Duodenal mucosa (tissue), 2 donors: ENCODE measurements at regions not wholly inside any gene's neighbourhood (a gene's known extent, or its start where the extent isn't known, plus 50 kb on each side); places are given as distances from the start of the nearest gene placed in this dataset.

Experiments used
- H3K27ac ChIP-seq: one replicate; pipeline ENCODE4 v1.7.0; 2013; ENCODE audit warnings: low read depth, low read length
- H3K27me3 ChIP-seq, 2 donors: one replicate each; pipeline ENCODE4 v1.7.0; 2013; ENCODE audit warnings: low read length in 2 of 2, control low read depth in 1 of 2; ENCODE audit not compliant: insufficient read depth in 2 of 2, control insufficient read depth in 1 of 2
- H3K36me3 ChIP-seq, 2 donors: one replicate each; pipeline ENCODE4 v1.7.0; 2013; ENCODE audit warnings: low read length in 2 of 2, control low read depth in 1 of 2; ENCODE audit not compliant: insufficient read depth in 2 of 2, control insufficient read depth in 1 of 2
- H3K4me1 ChIP-seq, 2 donors: one replicate each; pipeline ENCODE4 v1.7.0; 2013; ENCODE audit warnings: low read length in 2 of 2, control low read depth in 1 of 2; ENCODE audit not compliant: insufficient read depth in 2 of 2, control insufficient read depth in 1 of 2
- H3K4me3 ChIP-seq, 2 donors: one replicate each; pipeline ENCODE4 v1.7.0; 2013; ENCODE audit warnings: low read length in 2 of 2, low read depth in 1 of 2
- H3K9ac ChIP-seq, 2 donors: one replicate each; pipeline ENCODE4 v1.7.0; 2013; ENCODE audit warnings: low read length in 2 of 2, low read depth in 1 of 2
- H3K9me3 ChIP-seq, 2 donors: one replicate each; pipeline ENCODE4 v1.7.0; 2013; ENCODE audit warnings: low read length in 2 of 2, control low read depth in 1 of 2; ENCODE audit not compliant: control insufficient read depth in 1 of 2

DNA sequence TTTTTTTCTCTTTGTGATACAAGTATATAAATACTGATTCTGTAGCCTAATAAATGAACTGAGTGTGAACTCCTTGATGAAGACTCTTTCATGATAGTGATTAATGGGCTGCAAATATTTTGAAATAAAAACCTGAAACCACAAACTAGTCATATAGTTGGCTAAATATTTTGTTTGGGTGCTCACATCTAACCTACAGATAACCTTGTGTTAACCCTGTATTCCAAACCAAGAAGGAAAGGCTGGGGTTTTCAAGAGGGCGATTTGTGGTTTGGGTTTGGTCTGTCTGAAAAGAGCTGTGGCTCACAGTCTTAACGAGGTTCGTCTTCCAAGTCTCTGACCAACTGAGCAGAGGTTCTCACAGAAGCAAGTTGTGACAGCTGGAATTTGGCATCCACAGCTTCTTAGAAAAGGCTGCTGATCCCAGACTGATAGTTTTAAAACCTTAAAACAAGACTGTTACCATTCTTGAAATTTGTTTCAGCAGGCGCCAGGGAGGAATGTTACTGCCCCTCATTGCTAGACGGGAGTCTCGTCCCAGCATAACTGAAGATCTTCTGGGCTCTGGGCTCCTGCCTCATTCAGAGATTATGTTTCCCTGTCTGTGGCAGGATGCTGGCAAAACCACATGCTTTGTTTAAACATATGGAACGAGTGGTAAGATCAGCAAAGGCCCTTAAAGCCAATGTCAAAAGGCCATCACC is 736.4 kb upstream of the MARCKS start:
- Histone ChIP-seq H3K4me1 (no peaks in the 10 kb centered on the region), H3K4me3 (no peak overlapping the region), H3K27me3 (no peaks in the 10 kb centered on the region), H3K27ac (no peak overlapping the region), H3K36me3 (no peaks in the 10 kb centered on the region), H3K9ac (no peak overlapping the region), H3K9me3 (no peaks in the 10 kb centered on the region)

GRCh38 chr6:113121571-113121970 is 735.6 kb upstream of the MARCKS start:
- Histone ChIP-seq H3K27ac (no peak overlapping the region), H3K36me3 (no peaks in the 10 kb centered on the region), H3K27me3 (no peaks in the 10 kb centered on the region), H3K9ac (no peak overlapping the region), H3K4me3 (no peak overlapping the region), H3K4me1 (no peaks in the 10 kb centered on the region), H3K9me3 (no peaks in the 10 kb centered on the region)

GRCh38 chr6:113122060-113122459 is 735.1 kb upstream of the MARCKS start:
- H3K27ac ChIP-seq: no peak overlapping the region
- H3K36me3 ChIP-seq: no peaks in the 10 kb centered on the region
- H3K4me1 ChIP-seq: no peaks in the 10 kb centered on the region
- H3K9ac ChIP-seq: no peak overlapping the region
- H3K27me3 ChIP-seq: no peaks in the 10 kb centered on the region
- H3K4me3 ChIP-seq: no peak overlapping the region
- H3K9me3 ChIP-seq: no peaks in the 10 kb centered on the region

GRCh38 chr6:113125626-113126025 is 731.5 kb upstream of the MARCKS start:
- H3K4me1 ChIP-seq: no peaks in the 10 kb centered on the region
- no peaks in the 10 kb centered on the region for H3K27me3 ChIP-seq
- no peak overlapping the region for H3K4me3 ChIP-seq
- H3K9ac ChIP-seq: no peak overlapping the region
- no peaks in the 10 kb centered on the region for H3K9me3 ChIP-seq
- H3K27ac ChIP-seq: no peak overlapping the region
- H3K36me3 ChIP-seq: no peaks in the 10 kb centered on the region

GRCh38 chr6:113127786-113128419 is 729.2 kb upstream of the MARCKS start:
- no peaks in the 10 kb centered on the region for H3K4me1 ChIP-seq
- no peak overlapping the region for H3K9ac ChIP-seq
- no peak overlapping the region for H3K27ac ChIP-seq
- no peaks in the 10 kb centered on the region for H3K27me3 ChIP-seq
- no peak overlapping the region for H3K4me3 ChIP-seq
- H3K9me3 ChIP-seq: no peaks in the 10 kb centered on the region
- no peaks in the 10 kb centered on the region for H3K36me3 ChIP-seq

GRCh38 chr6:113128661-113129060 is 728.5 kb upstream of the MARCKS start:
- no peaks in the 10 kb centered on the region for H3K36me3 ChIP-seq
- no peak overlapping the region for H3K4me3 ChIP-seq
- no peaks in the 10 kb centered on the region for H3K9me3 ChIP-seq
- H3K27ac ChIP-seq: no peak overlapping the region
- no peaks in the 10 kb centered on the region for H3K4me1 ChIP-seq
- H3K9ac ChIP-seq: no peak overlapping the region
- no peaks in the 10 kb centered on the region for H3K27me3 ChIP-seq

- Histone ChIP-seq H3K27ac (no peak overlapping the region), H3K4me3 (no peak overlapping the region), H3K27me3 (no peaks in the 10 kb centered on the region), H3K4me1 (no peaks in the 10 kb centered on the region), H3K9ac (no peak overlapping the region), H3K36me3 (no peaks in the 10 kb centered on the region), H3K9me3 (no peaks in the 10 kb centered on the region)
Observed at GRCh38 chr6:113129991-113130390, 727.2 kb upstream of the MARCKS start.

DNA sequence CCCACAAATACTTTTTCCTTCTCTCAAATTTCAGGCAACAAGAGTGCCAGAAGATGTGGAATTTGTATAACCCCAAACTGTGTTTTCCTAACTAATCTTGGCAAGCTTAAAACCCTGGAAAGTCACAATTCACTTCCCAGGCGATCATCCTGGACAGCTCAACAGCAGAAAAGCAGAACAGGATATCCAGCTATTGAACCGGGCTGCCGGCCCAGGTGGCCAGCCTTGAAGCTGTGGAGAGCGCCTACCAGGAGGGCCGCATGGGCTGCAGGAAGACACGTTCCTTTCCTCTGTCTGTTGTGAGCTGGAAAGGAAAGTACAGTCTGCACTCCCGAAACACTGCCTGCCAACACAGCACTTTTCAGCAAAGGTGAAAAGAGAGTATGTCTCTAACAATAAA is 719.7 kb upstream of the MARCKS start:
- Histone ChIP-seq H3K27me3 (no peaks in the 10 kb centered on the region), H3K4me3 (no peak overlapping the region), H3K9ac (no peak overlapping the region), H3K9me3 (no peaks in the 10 kb centered on the region), H3K27ac (no peak overlapping the region), H3K4me1 (no peaks in the 10 kb centered on the region), H3K36me3 (no peaks in the 10 kb centered on the region)

GRCh38 chr6:113140721-113141120 is 716.4 kb upstream of the MARCKS start:
- Histone ChIP-seq H3K27ac (no peak overlapping the region), H3K9me3 (no peaks in the 10 kb centered on the region), H3K4me3 (no peak overlapping the region), H3K9ac (no peak overlapping the region), H3K4me1 (no peaks in the 10 kb centered on the region), H3K36me3 (no peaks in the 10 kb centered on the region), H3K27me3 (no peaks in the 10 kb centered on the region)

DNA sequence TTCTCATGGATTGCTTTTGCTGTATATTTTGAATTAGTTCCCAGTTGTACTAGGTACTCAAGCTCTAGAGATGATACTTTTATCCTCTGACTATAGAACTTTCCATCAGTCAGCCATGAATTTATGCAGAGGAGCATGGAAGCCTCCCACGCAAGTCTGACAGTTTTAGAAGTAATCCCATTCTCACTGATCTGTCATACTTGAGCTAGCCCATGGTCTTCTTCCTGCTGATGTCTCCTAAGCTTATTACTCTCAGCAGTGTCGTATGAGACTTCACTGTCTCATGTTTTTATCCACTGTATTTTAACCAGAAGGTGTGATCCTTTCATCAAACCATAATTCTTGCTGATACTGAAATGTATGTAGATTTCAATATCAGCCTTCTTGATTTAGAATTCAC is 715.2 kb upstream of the MARCKS start:
- H3K36me3 ChIP-seq: no peaks in the 10 kb centered on the region
- H3K9ac ChIP-seq: no peak overlapping the region
- no peak overlapping the region for H3K27ac ChIP-seq
- H3K9me3 ChIP-seq: no peaks in the 10 kb centered on the region
- no peak overlapping the region for H3K4me3 ChIP-seq
- no peaks in the 10 kb centered on the region for H3K27me3 ChIP-seq
- H3K4me1 ChIP-seq: no peaks in the 10 kb centered on the region
